ENCODE measurements at regions not wholly inside any gene's neighbourhood (a gene's known extent, or its start where the extent isn't known, plus 50 kb on each side); places are given as distances from the start of the nearest gene placed in this dataset.
"Not testable (repeated sequence)": the region's sequence is repeated elsewhere in the genome, so short reads cannot be mapped to it uniquely, and the experiment has no call there.

DNA sequence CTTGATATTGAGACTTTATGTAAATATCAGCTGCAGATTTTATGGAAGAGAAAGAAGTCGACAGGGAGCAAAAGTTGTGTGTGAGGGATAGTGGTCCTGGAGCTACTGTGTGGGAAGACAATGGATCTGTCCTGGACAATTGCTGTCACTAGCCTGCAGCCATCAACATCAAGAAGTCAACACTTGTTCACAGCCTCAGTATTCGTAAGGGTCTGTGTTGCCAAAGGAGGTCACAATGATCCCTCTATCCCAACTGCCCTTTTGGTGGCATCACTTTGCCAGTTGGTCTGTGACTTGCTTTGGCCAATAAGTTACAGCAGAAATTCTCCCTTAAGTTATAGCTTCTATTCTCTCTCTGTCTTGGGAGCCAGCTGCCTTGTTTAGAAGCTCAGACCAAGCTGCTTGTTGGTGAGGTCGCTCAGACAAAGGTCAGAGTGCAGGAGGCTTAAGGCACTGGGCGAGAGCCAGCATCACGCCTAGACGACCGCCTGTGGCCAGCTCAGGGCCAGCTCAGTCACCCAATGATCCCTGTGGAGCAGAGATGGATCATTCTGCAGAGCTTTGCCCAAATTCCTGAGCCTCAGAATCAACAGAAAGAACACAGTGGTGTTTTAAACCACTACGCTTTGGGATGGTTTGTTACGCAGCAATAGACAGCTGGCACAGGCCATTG lies 134.9 kb downstream of the RHOU start:
- DNase-seq, result no peak

GRCh38 chr1:228871314-228872061 lies 136.2 kb downstream of the RHOU start:
- no peak for DNase-seq

- DNase-seq, result no peak
Observed at GRCh38 chr1:228872080-228872479, 136.8 kb downstream of the RHOU start.

DNA sequence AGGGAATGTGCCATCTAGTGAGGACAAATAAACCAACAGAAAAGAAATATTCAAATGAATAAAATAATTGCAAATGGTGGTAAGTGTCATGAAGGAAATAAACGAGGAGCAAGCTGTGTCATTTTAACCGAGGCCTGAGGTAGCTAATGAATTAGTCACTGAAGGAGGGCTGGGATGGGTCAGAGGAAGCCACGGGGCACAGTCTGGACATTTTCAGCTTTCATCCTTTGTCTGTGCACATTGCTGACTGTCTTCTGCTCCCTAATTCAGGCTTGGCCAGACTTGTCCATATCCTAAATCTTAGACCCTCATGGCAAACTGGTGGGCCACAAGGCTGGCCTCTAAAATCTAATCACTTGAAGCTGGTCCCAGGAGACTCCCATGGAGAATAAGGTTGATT lies 138.4 kb downstream of the RHOU start:
- DNase-seq, result no peak

GRCh38 chr1:228875741-228876140 lies 140.5 kb downstream of the RHOU start:
- no peak for DNase-seq

GRCh38 chr1:228876187-228876586 lies 140.9 kb downstream of the RHOU start:
- no peak for DNase-seq

DNA sequence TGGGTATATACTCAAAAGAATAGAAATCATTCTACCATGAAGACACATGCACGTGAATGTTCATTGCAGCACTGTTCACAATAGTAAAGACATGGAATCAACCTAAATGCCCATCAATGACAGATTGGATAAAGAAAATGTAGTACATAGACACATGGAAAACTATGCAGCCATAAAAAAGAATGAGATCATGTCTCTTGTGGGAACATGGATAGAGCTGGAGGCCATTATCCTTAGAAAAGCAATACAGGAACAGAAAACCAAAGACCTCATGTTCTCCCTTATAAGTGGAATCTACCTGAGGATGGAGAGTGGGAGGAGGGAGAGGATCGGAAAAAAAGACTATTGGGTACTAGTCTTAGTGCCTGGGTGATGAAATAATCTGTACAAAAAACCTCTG lies 143.9 kb downstream of the RHOU start:
- no peak for DNase-seq

GRCh38 chr1:228882041-228882770 lies 146.9 kb downstream of the RHOU start:
- no peak for DNase-seq

DNA sequence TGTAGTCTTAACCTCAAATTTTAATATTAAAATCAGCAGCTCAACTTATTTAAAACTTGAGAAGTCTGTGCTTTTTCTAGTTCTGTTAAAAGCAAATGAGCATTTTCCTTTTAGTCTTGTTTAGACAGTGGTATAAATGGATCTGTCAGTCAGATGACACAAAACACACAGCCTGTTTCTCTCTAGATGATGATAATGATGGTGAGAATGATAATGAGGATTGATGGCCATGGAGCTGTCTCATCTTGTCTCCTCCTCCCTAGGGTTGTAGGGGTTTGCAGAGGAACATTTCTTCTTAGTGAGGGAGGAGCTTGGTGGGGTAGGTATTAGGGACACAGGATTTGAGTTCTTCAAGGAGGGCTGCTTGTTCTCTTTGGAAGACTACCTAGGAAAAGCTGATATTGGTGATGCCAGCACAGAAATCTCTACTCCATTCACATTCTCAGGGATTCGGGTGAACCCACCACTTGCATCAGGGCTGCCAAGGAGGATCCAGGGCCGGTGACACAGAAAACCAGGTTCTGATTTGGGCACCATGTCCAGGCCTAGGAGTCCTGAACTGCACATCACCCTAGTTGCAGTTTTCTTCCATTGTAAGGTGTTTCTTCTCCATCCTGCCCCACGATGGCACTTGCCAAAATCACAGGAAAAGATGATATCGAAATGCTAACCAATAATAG lies 147.6 kb downstream of the RHOU start:
- no peak for DNase-seq

- no peak for DNase-seq
Observed at GRCh38 chr1:228883535-228883934, 148.3 kb downstream of the RHOU start.

GRCh38 chr1:228884196-228884595 lies 148.9 kb downstream of the RHOU start:
- DNase-seq, result no peak

GRCh38 chr1:228884615-228885566 lies 149.6 kb downstream of the RHOU start:
- no peak for DNase-seq

GRCh38 chr1:228885845-228886244 lies 150.6 kb downstream of the RHOU start:
- DNase-seq, result no peak

- DNase-seq, result no peak
Observed at GRCh38 chr1:228887101-228887500, 151.8 kb downstream of the RHOU start.

GRCh38 chr1:228887960-228888359 lies 152.7 kb downstream of the RHOU start:
- DNase-seq, result no peak

DNA sequence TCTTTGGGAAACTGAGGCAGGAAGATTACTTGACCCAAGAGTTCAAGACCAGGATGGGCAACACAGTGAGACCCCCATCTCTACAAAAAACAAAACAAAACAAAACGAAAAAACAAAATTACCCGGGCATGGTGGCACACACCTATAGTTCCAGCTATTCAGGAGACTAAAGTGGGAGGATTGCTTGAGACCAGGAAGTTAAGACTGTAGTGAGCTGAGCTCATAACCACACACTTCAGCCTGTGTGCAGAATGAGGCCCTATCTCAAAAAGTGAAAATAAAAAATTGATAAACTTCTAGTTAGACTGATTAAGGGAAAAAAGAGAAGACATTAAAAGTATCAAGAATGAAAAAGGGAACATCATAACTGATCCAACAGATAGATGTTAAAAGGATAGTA lies 154.0 kb downstream of the RHOU start:
- DNase-seq, result no peak

GRCh38 chr1:228891272-228892034 lies 156.2 kb downstream of the RHOU start:
- DNase-seq, result no peak

GRCh38 chr1:228892200-228892599 lies 156.9 kb downstream of the RHOU start:
- not testable (repeated sequence) for DNase-seq

GRCh38 chr1:228894442-228894989 lies 159.2 kb downstream of the RHOU start:
- DNase-seq, result no peak

DNA sequence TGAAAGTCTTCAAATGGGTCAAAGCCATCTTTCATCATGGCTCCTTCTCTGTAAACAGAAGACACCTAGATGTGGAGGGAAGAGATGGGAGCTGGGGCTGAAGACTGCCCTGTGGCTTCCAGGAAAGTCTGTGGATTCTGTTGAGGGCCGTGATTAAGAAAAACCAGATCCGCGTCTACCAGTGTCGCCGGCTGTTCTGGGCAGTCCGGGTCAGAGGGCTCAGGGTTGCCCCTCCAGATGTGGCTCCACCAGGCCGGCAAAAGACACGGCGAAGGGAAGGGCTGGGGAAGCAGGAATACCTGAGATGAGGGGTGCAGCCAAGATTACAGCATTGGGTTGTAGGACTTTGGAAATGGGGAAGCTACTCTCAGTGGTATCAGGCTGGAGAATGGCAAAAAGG lies 162.6 kb downstream of the RHOU start:
- DNase-seq, result no peak

GRCh38 chr1:228898582-228898992 lies 163.3 kb downstream of the RHOU start:
- DNase-seq, result no peak
